SK-N-SH (cell line): ENCODE measurements at regions not wholly inside any gene's neighbourhood (a gene's known extent, or its start where the extent isn't known, plus 50 kb on each side); places are given as distances from the start of the nearest gene placed in this dataset.
"Not testable (repeated sequence)": the region's sequence is repeated elsewhere in the genome, so short reads cannot be mapped to it uniquely, and the experiment has no call there.

Source experiments
- CHD2 ChIP-seq: fragments of 150-350 bp; IDR thresholded peaks from 2 replicates; pipeline ENCODE4 v1.6.1; 2018; ENCODE audit warnings: low read length; ENCODE audit not compliant: partially characterized antibody
- CTCF ChIP-seq: fragments of 200-600 bp; sonication (generic); IDR thresholded peaks from 2 replicates; pipeline ENCODE4 v1.6.1; 2017; ENCODE audit warnings: antibody characterized with exemption, mild to moderate bottlenecking, moderate library complexity
- GABPA ChIP-seq: IDR thresholded peaks from 2 replicates; pipeline ENCODE4 v1.4.0; 2012; ENCODE audit warnings: low read depth, mild to moderate bottlenecking
- NRF1 ChIP-seq: IDR thresholded peaks from 2 replicates; pipeline ENCODE4 v1.6.1; 2012; ENCODE audit warnings: low read depth, mild to moderate bottlenecking, low read length
- REST ChIP-seq: IDR thresholded peaks from 2 replicates; pipeline ENCODE4 v1.6.1; 2012; ENCODE audit warnings: mild to moderate bottlenecking, low read depth, low read length, moderate library complexity
- SMC3 ChIP-seq: IDR thresholded peaks from 2 replicates; pipeline ENCODE4 v1.6.1; 2012; ENCODE audit warnings: low read depth, low read length, improper control_type of control experiment
- TCF12 ChIP-seq: IDR thresholded peaks from 2 replicates; pipeline ENCODE4 v1.4.0; 2012

GRCh38 chr2:87685558-87685957, 62.3 kb upstream of the PLGLB2 start:
- TF ChIP-seq CHD2, SMC3, CTCF, GABPA, TCF12, REST, NRF1: not testable (repeated sequence)
